ENCODE measurements at regions not wholly inside any gene's neighbourhood (a gene's known extent, or its start where the extent isn't known, plus 50 kb on each side); places are given as distances from the start of the nearest gene placed in this dataset.

DNA sequence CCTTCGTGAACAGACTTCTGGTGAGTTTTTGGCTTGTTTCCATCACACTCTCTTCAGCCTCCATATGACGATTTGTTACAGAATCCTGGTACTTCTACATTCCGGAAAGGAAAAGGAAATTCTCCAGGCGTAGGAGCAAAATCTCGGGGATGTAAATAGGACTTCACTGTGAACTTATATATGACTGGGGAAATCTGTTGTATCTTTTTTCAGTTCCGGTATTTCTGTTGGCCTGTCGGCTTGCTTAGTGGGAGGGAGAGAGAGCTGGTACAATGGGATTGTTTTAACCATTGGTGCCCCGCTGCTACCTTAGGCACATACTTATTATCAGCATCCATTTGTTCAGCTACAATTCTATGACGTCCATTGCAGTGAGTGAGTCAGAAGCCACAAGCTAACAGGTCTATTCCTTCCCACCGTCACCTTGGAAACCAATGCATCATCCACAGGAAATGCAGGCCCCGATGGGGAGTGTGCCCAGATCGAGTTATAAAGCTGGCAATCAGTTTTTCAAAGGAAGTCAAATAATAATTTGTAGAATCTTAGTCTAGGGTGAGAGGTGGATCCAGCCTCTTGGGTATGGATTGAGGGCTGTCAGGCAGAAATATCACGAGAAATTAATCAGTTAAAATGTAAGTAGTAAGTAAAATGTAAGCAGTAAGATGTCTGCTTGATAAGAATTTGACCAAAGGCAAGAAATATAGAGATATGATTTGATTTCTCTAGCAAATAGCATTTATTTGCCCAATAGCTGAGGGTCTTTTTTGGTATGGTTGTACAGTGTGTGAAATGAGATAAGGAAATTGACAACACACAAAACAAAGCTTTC, 92.0 kb upstream of the MKLN1 start:
- no peak for TF ChIP-seq POLR2AphosphoS5 (IDR thresholded peaks at IDR 0.05; ENCODE audit: low read depth, low read length)
- no peak for TF ChIP-seq POLR2A (IDR thresholded peaks at IDR 0.05; ENCODE audit: low read depth, low read length)
- TF ChIP-seq TAF1 (IDR thresholded peaks at IDR 0.05; ENCODE audit: borderline replicate concordance, low read depth, low read length) = no peak

Data from GM12892 (cell line).